Testis (tissue), 2 donors: ENCODE measurements at regions not wholly inside any gene's neighbourhood (a gene's known extent, or its start where the extent isn't known, plus 50 kb on each side); places are given as distances from the start of the nearest gene placed in this dataset.

Experiments
- CTCF ChIP-seq, 3 experiments: fragments of 450-650 bp in 2 of 3; fragments of 200-600 bp in 1 of 3; sonication (generic) in 1 of 3; IDR thresholded peaks; one replicate each; pipeline ENCODE4 v1.5.1; 2016 to 2019; ENCODE audit warnings: antibody characterized with exemption in 3 of 3, mild to moderate bottlenecking in 2 of 3, moderate library complexity in 1 of 3
- POLR2A ChIP-seq: fragments of 450-650 bp; IDR thresholded peaks from one replicate; pipeline ENCODE4 v1.6.1; 2017; ENCODE audit warnings: antibody characterized with exemption, mild to moderate bottlenecking, moderate library complexity

GRCh38 chr3:7843441-7843840, 658.2 kb upstream of the LMCD1 start:
- no peak for TF ChIP-seq CTCF (IDR thresholded peaks at IDR 0.05)
- no peak for TF ChIP-seq POLR2A
